ENCODE measurements at regions not wholly inside any gene's neighbourhood (a gene's known extent, or its start where the extent isn't known, plus 50 kb on each side); places are given as distances from the start of the nearest gene placed in this dataset.
"Not testable (repeated sequence)": the region's sequence is repeated elsewhere in the genome, so short reads cannot be mapped to it uniquely, and the experiment has no call there.

DNA sequence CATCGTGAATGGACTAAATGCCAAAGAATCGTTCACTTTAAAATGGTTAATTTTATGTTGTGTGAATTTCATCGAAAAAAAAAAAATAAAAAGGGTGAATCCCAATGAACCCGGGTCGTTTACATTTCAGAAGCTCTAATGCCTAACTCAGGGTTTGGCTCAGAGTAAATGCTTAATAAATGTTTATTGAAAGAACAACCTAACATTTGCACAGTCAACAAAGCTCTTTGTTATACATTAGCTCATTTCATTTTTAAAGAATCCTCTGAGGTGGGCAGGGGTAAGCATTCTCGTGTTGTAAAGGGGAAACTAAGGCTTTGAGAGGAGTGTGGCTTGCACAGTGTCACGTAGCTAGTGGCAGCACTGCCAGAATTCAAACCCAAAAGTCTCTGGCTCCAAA is 109.5 kb downstream of the RPLP1 start:
- peaks cover 20% of the 10 kb centered on the region for H3K4me1 Mint-ChIP-seq
- Histone ChIP-seq H3K36me3 (ENCODE audit: control insufficient read depth, insufficient read depth, low read length) (no peaks in the 10 kb centered on the region), H3K27ac (ENCODE audit: low read depth, low read length) (no peak overlapping the region), H3K9me3 (ENCODE audit: control insufficient read depth, low read length) (no peaks in the 10 kb centered on the region), H3K27me3 (ENCODE audit: control insufficient read depth, insufficient read depth, low read length, poor library complexity, severe bottlenecking) (peaks cover 90% of the 10 kb centered on the region), H3K4me3 (ENCODE audit: low read length) (no peak overlapping the region), H3K9ac (ENCODE audit: extremely low read depth, low read length, poor library complexity, severe bottlenecking) (no peak overlapping the region), H3K4me1 (ENCODE audit: control insufficient read depth, insufficient read depth, low read length) (peaks cover 3% of the 10 kb centered on the region)
- H3K9me3 Mint-ChIP-seq: peaks cover 4% of the 10 kb centered on the region
- no peak overlapping the region for H3K27ac Mint-ChIP-seq
- peaks cover 93% of the 10 kb centered on the region for H3K27me3 Mint-ChIP-seq (ENCODE audit: insufficient read depth)
- no peaks in the 10 kb centered on the region for H3K36me3 Mint-ChIP-seq (ENCODE audit: low read depth)
- no peak for DNase-seq
- H3K4me3 Mint-ChIP-seq: no peak overlapping the region
- TF ChIP-seq, protein P1, sequence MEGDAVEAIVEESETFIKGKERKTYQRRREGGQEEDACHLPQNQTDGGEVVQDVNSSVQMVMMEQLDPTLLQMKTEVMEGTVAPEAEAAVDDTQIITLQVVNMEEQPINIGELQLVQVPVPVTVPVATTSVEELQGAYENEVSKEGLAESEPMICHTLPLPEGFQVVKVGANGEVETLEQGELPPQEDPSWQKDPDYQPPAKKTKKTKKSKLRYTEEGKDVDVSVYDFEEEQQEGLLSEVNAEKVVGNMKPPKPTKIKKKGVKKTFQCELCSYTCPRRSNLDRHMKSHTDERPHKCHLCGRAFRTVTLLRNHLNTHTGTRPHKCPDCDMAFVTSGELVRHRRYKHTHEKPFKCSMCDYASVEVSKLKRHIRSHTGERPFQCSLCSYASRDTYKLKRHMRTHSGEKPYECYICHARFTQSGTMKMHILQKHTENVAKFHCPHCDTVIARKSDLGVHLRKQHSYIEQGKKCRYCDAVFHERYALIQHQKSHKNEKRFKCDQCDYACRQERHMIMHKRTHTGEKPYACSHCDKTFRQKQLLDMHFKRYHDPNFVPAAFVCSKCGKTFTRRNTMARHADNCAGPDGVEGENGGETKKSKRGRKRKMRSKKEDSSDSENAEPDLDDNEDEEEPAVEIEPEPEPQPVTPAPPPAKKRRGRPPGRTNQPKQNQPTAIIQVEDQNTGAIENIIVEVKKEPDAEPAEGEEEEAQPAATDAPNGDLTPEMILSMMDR (conservative IDR thresholded peaks at IDR 0.05): no peak
- 82 to 90% methylated on average over 5 to 7 of the region's 7 CpGs for WGBS, 2 experiments (ENCODE audit: insufficient coverage in 1 of 2, insufficient read length in 1 of 2)

DNA sequence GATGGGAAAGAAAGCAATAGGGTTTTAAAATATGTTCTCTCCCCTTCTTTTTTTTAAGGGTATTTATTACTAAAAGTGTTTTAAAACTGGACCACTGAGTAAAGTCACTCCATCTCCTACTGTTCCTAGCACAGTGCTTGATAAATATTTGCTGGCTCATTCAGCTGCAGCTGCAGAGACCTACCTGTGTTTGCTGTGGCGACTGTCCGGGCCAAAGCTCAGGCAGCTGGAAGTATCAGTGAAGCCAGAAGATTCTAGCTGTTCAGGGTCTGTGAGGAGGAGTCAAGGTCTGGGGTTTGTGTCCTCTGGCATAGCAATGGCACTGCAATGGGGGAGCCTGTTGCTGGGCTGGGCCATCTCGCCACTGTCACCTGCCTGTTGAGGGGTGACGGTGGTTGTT is 109.9 kb downstream of the RPLP1 start:
- 91 to 100% methylated on average over 4 of the region's 4 CpGs for WGBS, 2 experiments (ENCODE audit: insufficient coverage in 1 of 2, insufficient read length in 1 of 2)
- TF ChIP-seq, protein P1 (conservative IDR thresholded peaks at IDR 0.05): no peak
- Mint-ChIP-seq H3K27ac (no peak overlapping the region), H3K9me3 (peaks cover 4% of the 10 kb centered on the region), H3K27me3 (ENCODE audit: insufficient read depth) (peaks cover 89% of the 10 kb centered on the region), H3K36me3 (ENCODE audit: low read depth) (no peaks in the 10 kb centered on the region), H3K4me1 (peaks cover 15% of the 10 kb centered on the region), H3K4me3 (no peak overlapping the region)
- Histone ChIP-seq H3K9ac (ENCODE audit: extremely low read depth, low read length, poor library complexity, severe bottlenecking) (no peak overlapping the region), H3K27ac (ENCODE audit: low read depth, low read length) (no peak overlapping the region), H3K27me3 (ENCODE audit: control insufficient read depth, insufficient read depth, low read length, poor library complexity, severe bottlenecking) (peaks cover 85% of the 10 kb centered on the region), H3K4me3 (ENCODE audit: low read length) (no peak overlapping the region), H3K36me3 (ENCODE audit: control insufficient read depth, insufficient read depth, low read length) (no peaks in the 10 kb centered on the region), H3K4me1 (ENCODE audit: control insufficient read depth, insufficient read depth, low read length) (peaks cover 1% of the 10 kb centered on the region), H3K9me3 (ENCODE audit: control insufficient read depth, low read length) (no peaks in the 10 kb centered on the region)
- no peak for DNase-seq

DNA sequence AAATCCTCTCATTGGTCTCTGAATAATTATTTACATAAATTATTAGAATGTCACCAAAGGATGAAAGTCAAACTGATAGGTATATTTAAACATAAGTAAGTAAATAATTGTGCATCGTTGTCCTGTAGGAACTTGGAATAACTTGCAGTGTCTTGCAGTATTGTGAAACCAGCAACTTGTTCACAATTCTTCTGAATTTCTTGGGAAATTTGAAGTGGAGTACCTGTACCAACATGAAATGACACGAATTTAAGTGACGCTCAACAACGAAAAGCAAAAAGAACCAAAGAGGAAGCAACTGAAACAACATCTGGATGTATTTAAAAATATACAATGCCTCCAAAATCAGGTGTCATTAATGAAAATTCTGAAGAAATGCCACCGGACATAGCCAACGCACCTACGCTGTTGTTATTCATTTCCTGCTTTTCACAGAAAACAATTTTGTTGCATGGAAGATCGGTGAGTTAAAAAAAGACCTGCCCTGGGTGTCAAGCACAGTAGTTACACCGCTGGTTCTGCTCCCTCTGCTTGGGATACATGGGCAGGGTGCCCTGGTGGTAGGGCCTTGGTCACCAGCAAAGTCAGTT is 112.5 kb downstream of the RPLP1 start:
- Histone ChIP-seq H3K9me3 (ENCODE audit: control insufficient read depth, low read length) (no peaks in the 10 kb centered on the region), H3K4me3 (ENCODE audit: low read length) (no peak overlapping the region), H3K36me3 (ENCODE audit: control insufficient read depth, insufficient read depth, low read length) (no peaks in the 10 kb centered on the region), H3K4me1 (ENCODE audit: control insufficient read depth, insufficient read depth, low read length) (no peaks in the 10 kb centered on the region), H3K9ac (ENCODE audit: extremely low read depth, low read length, poor library complexity, severe bottlenecking) (no peak overlapping the region), H3K27ac (ENCODE audit: low read depth, low read length) (no peak overlapping the region), H3K27me3 (ENCODE audit: control insufficient read depth, insufficient read depth, low read length, poor library complexity, severe bottlenecking) (peaks cover 69% of the 10 kb centered on the region)
- no peak overlapping the region for H3K4me3 Mint-ChIP-seq
- H3K27me3 Mint-ChIP-seq (ENCODE audit: insufficient read depth): peaks cover 82% of the 10 kb centered on the region
- no peak overlapping the region for H3K27ac Mint-ChIP-seq
- TF ChIP-seq, protein P1 (conservative IDR thresholded peaks at IDR 0.05): no peak
- H3K9me3 Mint-ChIP-seq: peaks cover 4% of the 10 kb centered on the region
- peaks cover 5% of the 10 kb centered on the region for H3K4me1 Mint-ChIP-seq
- 92 to 94% methylated on average over 9 of the region's 9 CpGs for WGBS, 2 experiments (ENCODE audit: insufficient coverage in 1 of 2, insufficient read length in 1 of 2)
- H3K36me3 Mint-ChIP-seq (ENCODE audit: low read depth): no peaks in the 10 kb centered on the region
- no peak for DNase-seq

DNA sequence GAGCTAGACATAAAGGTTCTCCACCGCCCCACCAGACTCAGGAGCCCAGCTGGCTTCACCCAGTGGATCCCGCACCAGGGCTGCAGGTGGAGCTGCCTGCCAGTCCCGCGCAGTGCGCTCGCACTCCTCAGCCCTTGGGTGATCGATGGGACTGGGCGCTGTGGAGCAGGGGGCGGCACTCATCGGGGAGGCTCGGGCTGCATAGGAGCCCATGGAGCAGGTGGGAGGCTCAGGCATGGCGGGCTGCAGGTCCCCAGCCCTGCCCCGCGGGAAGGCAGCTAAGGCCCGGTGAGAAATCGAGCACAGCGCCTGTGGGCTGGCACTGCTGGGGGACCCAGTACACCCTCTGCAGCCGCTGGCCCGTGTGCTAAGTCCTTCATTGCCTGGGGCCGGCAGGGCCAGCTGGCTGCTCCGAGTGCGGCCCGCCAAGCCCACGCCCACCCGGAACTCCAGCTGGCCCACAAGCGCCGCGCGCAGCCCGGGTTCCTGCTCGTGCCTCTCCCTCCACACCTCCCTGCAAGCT is 114.7 kb downstream of the RPLP1 start:
- not testable (repeated sequence) for H3K9me3 Mint-ChIP-seq; H3K4me3 ChIP-seq (ENCODE audit: low read length); H3K36me3 ChIP-seq (ENCODE audit: control insufficient read depth, insufficient read depth, low read length); H3K9me3 ChIP-seq (ENCODE audit: control insufficient read depth, low read length); DNase-seq; H3K9ac ChIP-seq (ENCODE audit: extremely low read depth, low read length, poor library complexity, severe bottlenecking); H3K4me1 ChIP-seq (ENCODE audit: control insufficient read depth, insufficient read depth, low read length); H3K27ac Mint-ChIP-seq; H3K4me1 Mint-ChIP-seq; H3K4me3 Mint-ChIP-seq; H3K36me3 Mint-ChIP-seq (ENCODE audit: low read depth); H3K27ac ChIP-seq (ENCODE audit: low read depth, low read length)
- H3K27me3 Mint-ChIP-seq (ENCODE audit: insufficient read depth): peaks cover 73% of the 10 kb centered on the region
- 94 to 97% methylated on average over 11 to 31 of the region's 31 CpGs for WGBS, 2 experiments (ENCODE audit: insufficient coverage in 1 of 2, insufficient read length in 1 of 2)
- H3K27me3 ChIP-seq (ENCODE audit: control insufficient read depth, insufficient read depth, low read length, poor library complexity, severe bottlenecking): peaks cover 67% of the 10 kb centered on the region

Measured in endodermal cell (in vitro differentiated cells).